GM18520 (cell line): ENCODE measurements at regions not wholly inside any gene's neighbourhood (a gene's known extent, or its start where the extent isn't known, plus 50 kb on each side); places are given as distances from the start of the nearest gene placed in this dataset.
A peak's percentile ranks its signal among the peaks of the same experiment; 100 is the strongest.

Experiments
- ATAC-seq: cut with Tn5 transposase; IDR thresholded peaks from one replicate; pipeline ENCODE4 v1.9.1; 2021; ENCODE audit not compliant: unreplicated experiment

GRCh38 chrX:25226151-25226550 is 210.4 kb upstream of the ARX start:
- ATAC-seq: no peak

GRCh38 chrX:25219480-25219879 is 203.7 kb upstream of the ARX start:
- ATAC-seq: no peak

- ATAC-seq: no peak
Measured at GRCh38 chrX:25213611-25214010, 197.8 kb upstream of the ARX start.

GRCh38 chrX:25207803-25208475 is 192.2 kb upstream of the ARX start:
- ATAC-seq: no peak

GRCh38 chrX:25206778-25207177 is 191.0 kb upstream of the ARX start:
- ATAC-seq: no peak

GRCh38 chrX:25204182-25204581 is 188.4 kb upstream of the ARX start:
- no peak for ATAC-seq

- ATAC-seq: no peak
Measured at GRCh38 chrX:25202827-25203226, 187.1 kb upstream of the ARX start.

GRCh38 chrX:25198891-25199290 is 183.1 kb upstream of the ARX start:
- ATAC-seq: no peak

- ATAC-seq: no peak
Measured at GRCh38 chrX:25198253-25198652, 182.5 kb upstream of the ARX start.

GRCh38 chrX:25196221-25196620 is 180.5 kb upstream of the ARX start:
- no peak for ATAC-seq

- ATAC-seq: no peak
Measured at GRCh38 chrX:25191403-25191802, 175.6 kb upstream of the ARX start.

GRCh38 chrX:25181775-25182174 is 166.0 kb upstream of the ARX start:
- ATAC-seq: no peak

GRCh38 chrX:25180242-25180641 is 164.5 kb upstream of the ARX start:
- no peak for ATAC-seq

GRCh38 chrX:25178555-25178954 is 162.8 kb upstream of the ARX start:
- ATAC-seq: no peak

GRCh38 chrX:25175743-25176142 is 160.0 kb upstream of the ARX start:
- peak; percentile 80 for ATAC-seq

GRCh38 chrX:25175171-25175570 is 159.4 kb upstream of the ARX start:
- ATAC-seq: no peak

GRCh38 chrX:25166546-25166945 is 150.8 kb upstream of the ARX start:
- no peak for ATAC-seq

GRCh38 chrX:25166145-25166544 is 150.4 kb upstream of the ARX start:
- no peak for ATAC-seq

GRCh38 chrX:25158635-25159034 is 142.9 kb upstream of the ARX start:
- ATAC-seq: no peak

- no peak for ATAC-seq
Measured at GRCh38 chrX:25156832-25157231, 141.1 kb upstream of the ARX start.

GRCh38 chrX:25156323-25156722 is 140.6 kb upstream of the ARX start:
- no peak for ATAC-seq

- ATAC-seq: no peak
Measured at GRCh38 chrX:25154168-25154567, 138.4 kb upstream of the ARX start.

GRCh38 chrX:25151749-25152148 is 136.0 kb upstream of the ARX start:
- no peak for ATAC-seq
